Loucy (cell line): ENCODE measurements at regions not wholly inside any gene's neighbourhood (a gene's known extent, or its start where the extent isn't known, plus 50 kb on each side); places are given as distances from the start of the nearest gene placed in this dataset.

Experiments
- EZH2phosphoT487 ChIP-seq: fragments of 200-600 bp; IDR thresholded peaks from 2 replicates; pipeline ENCODE4 v1.6.1; 2018; ENCODE audit warnings: antibody characterized with exemption, mild to moderate bottlenecking, moderate library complexity, borderline replicate concordance
- TF ChIP-seq, protein P1 (sequence below): fragments of 200-600 bp; sonication (generic); conservative IDR thresholded peaks from 2 replicates; pipeline ENCODE4 v1.5.1; 2014; ENCODE audit warnings: mild to moderate bottlenecking, antibody characterized with exemption, low read length

- TF ChIP-seq, protein P1, sequence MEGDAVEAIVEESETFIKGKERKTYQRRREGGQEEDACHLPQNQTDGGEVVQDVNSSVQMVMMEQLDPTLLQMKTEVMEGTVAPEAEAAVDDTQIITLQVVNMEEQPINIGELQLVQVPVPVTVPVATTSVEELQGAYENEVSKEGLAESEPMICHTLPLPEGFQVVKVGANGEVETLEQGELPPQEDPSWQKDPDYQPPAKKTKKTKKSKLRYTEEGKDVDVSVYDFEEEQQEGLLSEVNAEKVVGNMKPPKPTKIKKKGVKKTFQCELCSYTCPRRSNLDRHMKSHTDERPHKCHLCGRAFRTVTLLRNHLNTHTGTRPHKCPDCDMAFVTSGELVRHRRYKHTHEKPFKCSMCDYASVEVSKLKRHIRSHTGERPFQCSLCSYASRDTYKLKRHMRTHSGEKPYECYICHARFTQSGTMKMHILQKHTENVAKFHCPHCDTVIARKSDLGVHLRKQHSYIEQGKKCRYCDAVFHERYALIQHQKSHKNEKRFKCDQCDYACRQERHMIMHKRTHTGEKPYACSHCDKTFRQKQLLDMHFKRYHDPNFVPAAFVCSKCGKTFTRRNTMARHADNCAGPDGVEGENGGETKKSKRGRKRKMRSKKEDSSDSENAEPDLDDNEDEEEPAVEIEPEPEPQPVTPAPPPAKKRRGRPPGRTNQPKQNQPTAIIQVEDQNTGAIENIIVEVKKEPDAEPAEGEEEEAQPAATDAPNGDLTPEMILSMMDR, result no peak
- no peak for TF ChIP-seq EZH2phosphoT487
These were observed 95.5 kb downstream of the MBL2 start for GRCh38 chr10:52677086-52677485.
